LoVo (cell line): ENCODE measurements at regions not wholly inside any gene's neighbourhood (a gene's known extent, or its start where the extent isn't known, plus 50 kb on each side); places are given as distances from the start of the nearest gene placed in this dataset.
A peak's percentile ranks its signal among the peaks of the same experiment; 100 is the strongest.

Experiments used
- DNase-seq: peaks from one replicate; pipeline ENCODE4 v3.0.0-alpha.2; 2016; ENCODE audit warnings: low spot score

- no peak for DNase-seq
These were observed 280.8 kb downstream of the SHQ1 start for GRCh38 chr3:72567474-72567873.

- no peak for DNase-seq
These were observed 282.7 kb downstream of the SHQ1 start for GRCh38 chr3:72565593-72565992.

- DNase-seq = no peak
These were observed 284.4 kb downstream of the SHQ1 start for GRCh38 chr3:72563690-72564370.

GRCh38 chr3:72560846-72561675 is 287.2 kb downstream of the SHQ1 start:
- no peak for DNase-seq

- DNase-seq = no peak
These were observed 288.9 kb downstream of the SHQ1 start for GRCh38 chr3:72559385-72559784.

GRCh38 chr3:72558001-72558400 is 290.2 kb downstream of the SHQ1 start:
- no peak for DNase-seq

GRCh38 chr3:72555714-72556113 is 292.5 kb downstream of the SHQ1 start:
- no peak for DNase-seq

- DNase-seq = no peak
These were observed 293.6 kb downstream of the SHQ1 start for GRCh38 chr3:72554689-72555088.

GRCh38 chr3:72553298-72553697 is 294.9 kb downstream of the SHQ1 start:
- DNase-seq = no peak

GRCh38 chr3:72550582-72551262 is 297.5 kb downstream of the SHQ1 start:
- no peak for DNase-seq

- peak; percentile 11 for DNase-seq
These were observed 298.3 kb downstream of the SHQ1 start for GRCh38 chr3:72549761-72550581.

GRCh38 chr3:72548981-72549380 is 299.3 kb downstream of the SHQ1 start:
- no peak for DNase-seq

GRCh38 chr3:72548461-72548860 is 299.8 kb downstream of the SHQ1 start:
- no peak for DNase-seq

GRCh38 chr3:72547183-72547582 is 301.1 kb downstream of the SHQ1 start:
- DNase-seq = no peak

- no peak for DNase-seq
These were observed 304.0 kb downstream of the SHQ1 start for GRCh38 chr3:72544239-72544638.

- DNase-seq = no peak
These were observed 305.0 kb downstream of the SHQ1 start for GRCh38 chr3:72543246-72543645.

- DNase-seq = no peak
These were observed 305.5 kb downstream of the SHQ1 start for GRCh38 chr3:72542781-72543180.

GRCh38 chr3:72539856-72540255 is 308.4 kb downstream of the SHQ1 start:
- DNase-seq = no peak

GRCh38 chr3:72538070-72538745 is 310.0 kb downstream of the SHQ1 start:
- no peak for DNase-seq

- no peak for DNase-seq
These were observed 310.8 kb downstream of the SHQ1 start for GRCh38 chr3:72537448-72537847.

GRCh38 chr3:72536878-72537267 is 311.4 kb downstream of the SHQ1 start:
- no peak for DNase-seq
